ENCODE measurements at regions not wholly inside any gene's neighbourhood (a gene's known extent, or its start where the extent isn't known, plus 50 kb on each side); places are given as distances from the start of the nearest gene placed in this dataset.

GRCh38 chr7:79921976-79922375 lies 212.7 kb upstream of the GNAI1 start:
- TF ChIP-seq, protein P1, sequence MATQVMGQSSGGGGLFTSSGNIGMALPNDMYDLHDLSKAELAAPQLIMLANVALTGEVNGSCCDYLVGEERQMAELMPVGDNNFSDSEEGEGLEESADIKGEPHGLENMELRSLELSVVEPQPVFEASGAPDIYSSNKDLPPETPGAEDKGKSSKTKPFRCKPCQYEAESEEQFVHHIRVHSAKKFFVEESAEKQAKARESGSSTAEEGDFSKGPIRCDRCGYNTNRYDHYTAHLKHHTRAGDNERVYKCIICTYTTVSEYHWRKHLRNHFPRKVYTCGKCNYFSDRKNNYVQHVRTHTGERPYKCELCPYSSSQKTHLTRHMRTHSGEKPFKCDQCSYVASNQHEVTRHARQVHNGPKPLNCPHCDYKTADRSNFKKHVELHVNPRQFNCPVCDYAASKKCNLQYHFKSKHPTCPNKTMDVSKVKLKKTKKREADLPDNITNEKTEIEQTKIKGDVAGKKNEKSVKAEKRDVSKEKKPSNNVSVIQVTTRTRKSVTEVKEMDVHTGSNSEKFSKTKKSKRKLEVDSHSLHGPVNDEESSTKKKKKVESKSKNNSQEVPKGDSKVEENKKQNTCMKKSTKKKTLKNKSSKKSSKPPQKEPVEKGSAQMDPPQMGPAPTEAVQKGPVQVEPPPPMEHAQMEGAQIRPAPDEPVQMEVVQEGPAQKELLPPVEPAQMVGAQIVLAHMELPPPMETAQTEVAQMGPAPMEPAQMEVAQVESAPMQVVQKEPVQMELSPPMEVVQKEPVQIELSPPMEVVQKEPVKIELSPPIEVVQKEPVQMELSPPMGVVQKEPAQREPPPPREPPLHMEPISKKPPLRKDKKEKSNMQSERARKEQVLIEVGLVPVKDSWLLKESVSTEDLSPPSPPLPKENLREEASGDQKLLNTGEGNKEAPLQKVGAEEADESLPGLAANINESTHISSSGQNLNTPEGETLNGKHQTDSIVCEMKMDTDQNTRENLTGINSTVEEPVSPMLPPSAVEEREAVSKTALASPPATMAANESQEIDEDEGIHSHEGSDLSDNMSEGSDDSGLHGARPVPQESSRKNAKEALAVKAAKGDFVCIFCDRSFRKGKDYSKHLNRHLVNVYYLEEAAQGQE (IDR thresholded peaks at IDR 0.05; ENCODE audit: low read depth), result no peak
- no peak for TF ChIP-seq NFIC (IDR thresholded peaks at IDR 0.05)

Data from Ishikawa (cell line).